Sigmoid colon (tissue), 4 donors: ENCODE measurements at regions not wholly inside any gene's neighbourhood (a gene's known extent, or its start where the extent isn't known, plus 50 kb on each side); places are given as distances from the start of the nearest gene placed in this dataset.

ENCODE experiments used
- EP300 ChIP-seq, 4 donors: sonication (generic); formaldehyde crosslinking; IDR thresholded peaks; one replicate each; pipeline ENCODE4 v1.6.1; 2017; ENCODE audit warnings: antibody characterized with exemption in 4 of 4
- POLR2A ChIP-seq, 2 donors: fragments of 450-650 bp; IDR thresholded peaks; one replicate each; pipeline ENCODE4 v1.6.1; 2016; ENCODE audit warnings: antibody characterized with exemption in 2 of 2, mild to moderate bottlenecking in 2 of 2, moderate library complexity in 2 of 2
- POLR2AphosphoS5 ChIP-seq, 4 donors: sonication (generic); formaldehyde crosslinking; IDR thresholded peaks; one replicate each; pipeline ENCODE4 v1.6.1; 2017; ENCODE audit warnings: antibody characterized with exemption in 4 of 4
- TF ChIP-seq, protein P1 (sequence below), 4 experiments: fragments of 450-650 bp in 3 of 4; fragments of 200-600 bp in 1 of 4; IDR thresholded peaks; one replicate each; pipeline ENCODE4 v1.5.1; 2016 to 2019; ENCODE audit warnings: antibody characterized with exemption in 4 of 4, mild to moderate bottlenecking in 3 of 4, moderate library complexity in 2 of 4

- TF ChIP-seq, protein P1, sequence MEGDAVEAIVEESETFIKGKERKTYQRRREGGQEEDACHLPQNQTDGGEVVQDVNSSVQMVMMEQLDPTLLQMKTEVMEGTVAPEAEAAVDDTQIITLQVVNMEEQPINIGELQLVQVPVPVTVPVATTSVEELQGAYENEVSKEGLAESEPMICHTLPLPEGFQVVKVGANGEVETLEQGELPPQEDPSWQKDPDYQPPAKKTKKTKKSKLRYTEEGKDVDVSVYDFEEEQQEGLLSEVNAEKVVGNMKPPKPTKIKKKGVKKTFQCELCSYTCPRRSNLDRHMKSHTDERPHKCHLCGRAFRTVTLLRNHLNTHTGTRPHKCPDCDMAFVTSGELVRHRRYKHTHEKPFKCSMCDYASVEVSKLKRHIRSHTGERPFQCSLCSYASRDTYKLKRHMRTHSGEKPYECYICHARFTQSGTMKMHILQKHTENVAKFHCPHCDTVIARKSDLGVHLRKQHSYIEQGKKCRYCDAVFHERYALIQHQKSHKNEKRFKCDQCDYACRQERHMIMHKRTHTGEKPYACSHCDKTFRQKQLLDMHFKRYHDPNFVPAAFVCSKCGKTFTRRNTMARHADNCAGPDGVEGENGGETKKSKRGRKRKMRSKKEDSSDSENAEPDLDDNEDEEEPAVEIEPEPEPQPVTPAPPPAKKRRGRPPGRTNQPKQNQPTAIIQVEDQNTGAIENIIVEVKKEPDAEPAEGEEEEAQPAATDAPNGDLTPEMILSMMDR (IDR thresholded peaks at IDR 0.05), result no peak
- TF ChIP-seq POLR2AphosphoS5 (IDR thresholded peaks at IDR 0.05), result no peak
- TF ChIP-seq EP300 (IDR thresholded peaks at IDR 0.05), result no peak
- TF ChIP-seq POLR2A (IDR thresholded peaks at IDR 0.05), result no peak
These were observed 232.9 kb downstream of the SYK start for GRCh38 chr9:91034521-91034920.
